SHP77 (cell line): ENCODE measurements at regions not wholly inside any gene's neighbourhood (a gene's known extent, or its start where the extent isn't known, plus 50 kb on each side); places are given as distances from the start of the nearest gene placed in this dataset.
"Not testable (repeated sequence)": the region's sequence is repeated elsewhere in the genome, so short reads cannot be mapped to it uniquely, and the experiment has no call there.

Experiments
- DNase-seq, 2 experiments: peaks; one replicate each; lab custom pipeline; 2025; lab: John Stamatoyannopoulos, UW

GRCh38 chr3:86561215-86561614 lies 429.7 kb downstream of the VGLL3 start:
- DNase-seq, result no peak

GRCh38 chr3:86554383-86554782 lies 436.6 kb downstream of the VGLL3 start:
- no peak for DNase-seq

- DNase-seq, result no peak
Measured at GRCh38 chr3:86547692-86548091, 443.3 kb downstream of the VGLL3 start.

GRCh38 chr3:86537171-86537570 lies 453.8 kb downstream of the VGLL3 start:
- no peak for DNase-seq

- DNase-seq, result no peak
Measured at GRCh38 chr3:86519819-86520218, 471.1 kb downstream of the VGLL3 start.

GRCh38 chr3:86481636-86482035 lies 509.3 kb downstream of the VGLL3 start:
- DNase-seq, result no peak

- no peak for DNase-seq
Measured at GRCh38 chr3:86481031-86481430, 509.9 kb downstream of the VGLL3 start.

- no peak for DNase-seq
Measured at GRCh38 chr3:86464180-86464579, 526.8 kb downstream of the VGLL3 start.

- no peak for DNase-seq
Measured at GRCh38 chr3:86451749-86452148, 539.2 kb downstream of the VGLL3 start.

GRCh38 chr3:86438544-86438943 lies 552.4 kb downstream of the VGLL3 start:
- no peak for DNase-seq

- DNase-seq, result no peak
Measured at GRCh38 chr3:86427343-86427742, 563.6 kb downstream of the VGLL3 start.

- DNase-seq, result no peak
Measured at GRCh38 chr3:86420990-86421739, 569.8 kb downstream of the VGLL3 start.

- no peak for DNase-seq
Measured at GRCh38 chr3:86418861-86419260, 572.1 kb downstream of the VGLL3 start.

- no peak for DNase-seq
Measured at GRCh38 chr3:86416334-86416733, 574.6 kb downstream of the VGLL3 start.

GRCh38 chr3:86413645-86414044 lies 577.3 kb downstream of the VGLL3 start:
- no peak for DNase-seq

- DNase-seq, result no peak
Measured at GRCh38 chr3:86410587-86410986, 580.4 kb downstream of the VGLL3 start.

GRCh38 chr3:86389759-86390158 lies 601.2 kb downstream of the VGLL3 start:
- not testable (repeated sequence) for DNase-seq

GRCh38 chr3:86388820-86389219 lies 602.1 kb downstream of the VGLL3 start:
- DNase-seq, result peak in 1 of 2 experiments; percentile 3

- no peak for DNase-seq
Measured at GRCh38 chr3:86382556-86382955, 608.4 kb downstream of the VGLL3 start.

GRCh38 chr3:86381247-86381646 lies 609.7 kb downstream of the VGLL3 start:
- no peak for DNase-seq

- no peak for DNase-seq
Measured at GRCh38 chr3:86379280-86379679, 611.7 kb downstream of the VGLL3 start.

GRCh38 chr3:86378829-86379228 lies 612.1 kb downstream of the VGLL3 start:
- no peak for DNase-seq

- DNase-seq, result not testable (repeated sequence)
Measured at GRCh38 chr3:86335566-86335965, 655.4 kb downstream of the VGLL3 start.

- DNase-seq, result no peak
Measured at GRCh38 chr3:86333636-86334035, 657.3 kb downstream of the VGLL3 start.
